ENCODE measurements at regions not wholly inside any gene's neighbourhood (a gene's known extent, or its start where the extent isn't known, plus 50 kb on each side); places are given as distances from the start of the nearest gene placed in this dataset.
A peak's percentile ranks its signal among the peaks of the same experiment; 100 is the strongest.

DNA sequence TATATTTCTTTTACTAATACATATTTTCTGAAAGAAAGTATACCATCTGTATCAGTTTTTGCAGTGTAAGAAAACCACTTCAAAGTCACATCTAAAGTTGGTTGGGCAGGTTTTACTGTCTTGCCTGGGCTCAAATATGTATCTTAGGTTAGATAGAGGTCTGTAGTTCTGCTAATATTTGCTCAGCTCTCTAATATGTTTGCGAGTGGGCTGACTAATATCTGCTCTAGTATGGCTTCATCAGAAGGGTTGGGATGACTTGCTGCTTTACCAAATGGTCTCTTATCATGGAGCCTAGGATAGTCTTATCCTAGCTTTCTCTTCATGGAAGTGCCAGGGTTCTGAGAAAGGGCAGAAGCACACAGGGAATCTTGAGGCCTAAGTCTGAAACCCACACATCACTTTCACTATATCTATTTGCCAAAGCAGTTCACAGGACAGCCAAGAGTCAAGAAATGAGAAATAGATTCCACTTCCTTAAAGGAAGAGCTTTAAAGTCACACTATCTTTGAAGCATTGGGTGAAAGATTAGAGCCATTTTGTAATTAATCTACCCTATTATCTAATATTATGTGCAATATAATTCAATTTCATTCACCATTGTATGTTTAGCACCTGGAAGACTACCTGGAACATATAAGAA, 610.0 kb downstream of the KCNJ3 start:
- no peak for DNase-seq (ENCODE audit: extremely low spot score)
- CTCF ChIA-PET: no interaction called here
- POLR2A ChIA-PET: no interaction called here
- no peak for TF ChIP-seq LEF1 (IDR thresholded peaks at IDR 0.05; ENCODE audit: borderline replicate concordance)
- TF ChIP-seq L3MBTL2 (conservative IDR thresholded peaks at IDR 0.05): no peak
- no peak for TF ChIP-seq HDGF (IDR thresholded peaks at IDR 0.05; ENCODE audit: borderline replicate concordance)
- no peak for TF ChIP-seq FOXK2 (IDR thresholded peaks at IDR 0.05)
- no peak for TF ChIP-seq FOXA1 (IDR thresholded peaks at IDR 0.05)
- no peak for TF ChIP-seq NFRKB (IDR thresholded peaks at IDR 0.05)
- TF ChIP-seq SP1 (IDR thresholded peaks at IDR 0.05): no peak
- no peak for TF ChIP-seq CTBP1 (IDR thresholded peaks at IDR 0.05; ENCODE audit: borderline replicate concordance)
- no peak for TF ChIP-seq FOXM1 (IDR thresholded peaks at IDR 0.05; ENCODE audit: borderline replicate concordance)

DNA sequence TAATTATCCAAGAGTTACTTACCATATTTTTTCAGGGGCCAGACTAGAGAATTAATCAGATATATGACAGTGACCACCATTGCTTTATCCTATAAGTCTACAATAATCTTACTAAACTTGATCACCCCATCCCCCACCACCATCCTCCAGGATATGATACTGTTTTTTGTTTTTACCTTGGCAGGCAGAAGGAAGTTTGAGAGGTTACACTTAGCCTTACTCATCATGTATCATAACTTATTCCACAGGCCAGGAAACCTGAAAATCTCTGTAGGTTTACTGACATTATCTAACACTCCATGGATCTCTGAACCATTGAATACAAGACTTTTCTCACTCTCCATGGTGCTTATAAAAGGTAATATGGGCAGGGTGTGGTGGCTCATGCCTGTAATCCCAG, 602.7 kb downstream of the KCNJ3 start:
- no peak for DNase-seq (ENCODE audit: extremely low spot score)
- CTCF ChIA-PET: no interaction called here
- POLR2A ChIA-PET: no interaction called here
- TF ChIP-seq ELF4 (IDR thresholded peaks at IDR 0.05) (no peak), LEF1 (IDR thresholded peaks at IDR 0.05; ENCODE audit: borderline replicate concordance) (no peak), ARNT (IDR thresholded peaks at IDR 0.05) (no peak), TARDBP (IDR thresholded peaks at IDR 0.05) (no peak), NFRKB (IDR thresholded peaks at IDR 0.05) (no peak), SP1 (IDR thresholded peaks at IDR 0.05) (no peak), L3MBTL2 (conservative IDR thresholded peaks at IDR 0.05) (no peak), FOXM1 (IDR thresholded peaks at IDR 0.05; ENCODE audit: borderline replicate concordance) (no peak), BHLHE40 (IDR thresholded peaks at IDR 0.05; ENCODE audit: borderline replicate concordance) (no peak), FOXA1 (IDR thresholded peaks at IDR 0.05) (no peak), FOXK2 (IDR thresholded peaks at IDR 0.05) (no peak), SUZ12 (IDR thresholded peaks at IDR 0.05) (no peak), CTBP1 (IDR thresholded peaks at IDR 0.05; ENCODE audit: borderline replicate concordance) (no peak), ZNF384 (IDR thresholded peaks at IDR 0.05) (no peak), HDGF (IDR thresholded peaks at IDR 0.05; ENCODE audit: borderline replicate concordance) (no peak)
- TF ChIP-seq, protein P1, sequence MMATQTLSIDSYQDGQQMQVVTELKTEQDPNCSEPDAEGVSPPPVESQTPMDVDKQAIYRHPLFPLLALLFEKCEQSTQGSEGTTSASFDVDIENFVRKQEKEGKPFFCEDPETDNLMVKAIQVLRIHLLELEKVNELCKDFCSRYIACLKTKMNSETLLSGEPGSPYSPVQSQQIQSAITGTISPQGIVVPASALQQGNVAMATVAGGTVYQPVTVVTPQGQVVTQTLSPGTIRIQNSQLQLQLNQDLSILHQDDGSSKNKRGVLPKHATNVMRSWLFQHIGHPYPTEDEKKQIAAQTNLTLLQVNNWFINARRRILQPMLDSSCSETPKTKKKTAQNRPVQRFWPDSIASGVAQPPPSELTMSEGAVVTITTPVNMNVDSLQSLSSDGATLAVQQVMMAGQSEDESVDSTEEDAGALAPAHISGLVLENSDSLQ (IDR thresholded peaks at IDR 0.05): no peak

DNA sequence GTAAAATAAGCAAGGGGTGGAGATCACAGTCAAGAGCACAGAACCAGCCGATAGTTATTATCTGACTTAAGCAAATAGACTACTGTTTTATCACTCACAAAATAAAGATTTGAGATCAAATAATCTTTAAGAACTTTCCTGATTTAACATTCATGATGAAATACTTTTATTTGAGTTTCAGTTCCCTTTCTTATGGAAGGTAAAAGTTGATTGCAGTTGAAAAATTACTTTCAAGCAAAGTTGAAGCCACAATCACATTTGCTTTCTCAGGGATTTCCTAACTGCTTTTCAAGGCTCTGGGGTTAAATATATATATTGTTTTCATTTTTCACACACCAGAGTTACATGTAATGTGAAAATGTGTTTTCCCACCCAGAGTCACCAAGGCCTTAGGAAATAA, 599.5 kb downstream of the KCNJ3 start:
- DNase-seq (ENCODE audit: extremely low spot score): no peak
- CTCF ChIA-PET: no interaction called here
- POLR2A ChIA-PET: no interaction called here
- TF ChIP-seq TARDBP (IDR thresholded peaks at IDR 0.05): no peak
- TF ChIP-seq CTBP1 (IDR thresholded peaks at IDR 0.05; ENCODE audit: borderline replicate concordance): no peak
- TF ChIP-seq FOXM1 (IDR thresholded peaks at IDR 0.05; ENCODE audit: borderline replicate concordance): no peak
- no peak for TF ChIP-seq ZNF384 (IDR thresholded peaks at IDR 0.05)
- no peak for TF ChIP-seq ARNT (IDR thresholded peaks at IDR 0.05)
- no peak for TF ChIP-seq FOXK2 (IDR thresholded peaks at IDR 0.05)

DNA sequence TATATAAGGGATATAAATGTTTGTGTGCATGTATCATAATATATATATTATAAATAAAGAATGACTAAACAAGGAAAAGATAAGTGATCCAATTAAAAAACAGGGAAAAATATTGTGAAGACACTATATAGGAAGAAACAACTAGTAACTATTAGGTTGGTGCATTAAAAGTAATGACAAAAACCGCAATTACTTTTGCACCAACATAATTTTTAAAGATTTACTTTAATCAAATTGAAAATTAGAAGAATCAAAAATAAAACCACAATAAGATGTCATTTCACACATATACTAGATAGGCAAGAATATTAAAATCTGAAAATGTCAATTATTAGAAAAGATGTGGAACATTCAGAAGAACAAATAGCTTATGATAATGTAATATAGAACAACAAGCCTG, 595.9 kb downstream of the KCNJ3 start:
- CTCF ChIA-PET: no interaction called here
- POLR2A ChIA-PET: no interaction called here
- TF ChIP-seq ELF4 (IDR thresholded peaks at IDR 0.05) (peak; percentile 70), LEF1 (IDR thresholded peaks at IDR 0.05; ENCODE audit: borderline replicate concordance) (no peak)
- no peak for DNase-seq (ENCODE audit: extremely low spot score)

DNA sequence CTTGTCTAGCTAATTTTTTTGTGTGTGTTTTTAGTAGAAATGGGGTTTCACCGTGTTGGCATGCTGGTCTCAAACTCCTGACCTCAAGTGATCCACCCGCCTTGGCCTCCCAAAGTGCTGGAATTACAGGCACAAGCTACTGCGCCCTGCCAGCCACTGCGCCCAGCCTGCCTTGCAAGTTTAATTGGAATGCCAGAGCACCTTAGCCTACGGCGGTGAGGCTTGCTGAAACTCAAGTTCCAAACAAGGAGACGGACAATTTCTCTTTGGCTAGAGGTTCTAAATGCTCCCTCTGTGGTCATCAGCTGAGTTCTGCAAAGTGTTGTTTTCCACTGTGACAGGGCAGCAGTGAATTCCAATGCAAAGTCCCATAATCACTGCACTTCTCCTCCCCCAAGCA, 583.4 kb downstream of the KCNJ3 start:
- DNase-seq (ENCODE audit: extremely low spot score): no peak
- ChIA-PET CTCF (no interaction called here), POLR2A (no interaction called here)
- TF ChIP-seq ELF4 (IDR thresholded peaks at IDR 0.05): no peak
- no peak for TF ChIP-seq FOXM1 (IDR thresholded peaks at IDR 0.05; ENCODE audit: borderline replicate concordance)
- no peak for TF ChIP-seq FOXK2 (IDR thresholded peaks at IDR 0.05)
- no peak for TF ChIP-seq HDGF (IDR thresholded peaks at IDR 0.05; ENCODE audit: borderline replicate concordance)
- TF ChIP-seq TARDBP (IDR thresholded peaks at IDR 0.05): no peak
- TF ChIP-seq SUZ12 (IDR thresholded peaks at IDR 0.05): no peak
- no peak for TF ChIP-seq FOXA1 (IDR thresholded peaks at IDR 0.05)

DNA sequence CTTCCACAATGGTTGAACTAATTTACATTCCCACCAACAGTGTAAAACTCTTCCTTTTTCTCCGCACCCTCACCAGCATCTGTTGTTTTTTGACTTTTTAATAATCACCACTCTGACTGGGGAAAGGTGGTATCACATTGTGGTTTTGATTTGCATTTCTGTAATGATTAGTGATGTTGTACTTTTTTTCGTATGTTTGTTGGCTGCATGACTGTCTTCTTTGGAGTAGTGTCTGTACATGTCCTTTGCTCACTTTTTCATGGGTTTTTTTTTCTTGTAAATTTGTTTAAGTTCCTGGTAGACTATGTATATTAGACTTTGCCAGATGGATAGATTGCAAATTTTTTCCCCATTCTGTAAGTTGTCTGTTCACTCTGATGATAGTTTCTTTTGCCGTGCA, 574.8 kb downstream of the KCNJ3 start:
- CTCF ChIA-PET: no interaction called here
- POLR2A ChIA-PET: no interaction called here
- TF ChIP-seq FOXM1 (IDR thresholded peaks at IDR 0.05; ENCODE audit: borderline replicate concordance) (no peak), TARDBP (IDR thresholded peaks at IDR 0.05) (no peak), BHLHE40 (IDR thresholded peaks at IDR 0.05; ENCODE audit: borderline replicate concordance) (no peak)
- DNase-seq (ENCODE audit: extremely low spot score): no peak

DNA sequence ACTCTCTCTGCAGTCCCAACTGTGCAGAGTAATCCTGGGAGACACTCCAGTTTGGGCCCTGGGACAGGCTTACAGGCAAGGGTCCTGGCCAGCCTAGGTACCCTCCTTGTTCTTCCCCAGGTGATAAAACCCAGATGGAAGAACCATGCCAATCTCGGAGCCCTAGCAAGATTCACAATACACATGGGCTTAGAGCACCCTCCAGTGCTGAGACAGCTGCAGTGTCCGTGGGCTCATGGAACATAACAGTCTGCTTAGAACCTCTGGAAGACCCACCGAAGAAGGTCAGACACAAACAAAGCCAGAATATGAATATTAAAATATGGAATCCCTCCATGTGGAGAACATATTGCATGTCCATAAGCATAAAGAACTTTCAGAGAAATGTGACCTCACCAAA, 568.1 kb downstream of the KCNJ3 start:
- TF ChIP-seq ARNT (IDR thresholded peaks at IDR 0.05) (no peak), FOXM1 (IDR thresholded peaks at IDR 0.05; ENCODE audit: borderline replicate concordance) (no peak), BHLHE40 (IDR thresholded peaks at IDR 0.05; ENCODE audit: borderline replicate concordance) (no peak), NFRKB (IDR thresholded peaks at IDR 0.05) (no peak), LEF1 (IDR thresholded peaks at IDR 0.05; ENCODE audit: borderline replicate concordance) (no peak), L3MBTL2 (conservative IDR thresholded peaks at IDR 0.05) (no peak)
- TF ChIP-seq, protein P1 (IDR thresholded peaks at IDR 0.05): no peak
- ChIA-PET POLR2A (no interaction called here), CTCF (no interaction called here)
- peak; percentile 37 for DNase-seq (ENCODE audit: extremely low spot score)

DNA sequence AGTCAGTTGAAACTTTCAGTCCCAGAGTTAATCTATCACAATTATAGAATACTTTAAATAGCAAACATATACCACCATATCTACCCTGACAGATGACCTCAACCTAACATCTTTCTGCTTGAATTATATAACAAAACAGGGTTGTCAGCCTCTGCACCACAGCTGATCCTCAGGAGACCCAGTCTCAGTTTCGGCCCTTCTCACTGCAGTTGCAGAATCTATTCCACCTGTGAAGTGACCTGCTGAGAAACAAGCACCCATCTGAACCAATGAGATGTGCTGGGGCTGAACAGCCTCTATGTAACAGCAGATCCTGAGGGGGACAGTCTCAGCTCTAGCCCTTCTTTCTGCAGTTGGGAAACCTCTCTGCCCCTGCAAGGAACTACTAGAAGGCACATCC, 567.6 kb downstream of the KCNJ3 start:
- ChIA-PET POLR2A (no interaction called here), CTCF (no interaction called here)
- TF ChIP-seq L3MBTL2 (conservative IDR thresholded peaks at IDR 0.05) (no peak), BHLHE40 (IDR thresholded peaks at IDR 0.05; ENCODE audit: borderline replicate concordance) (no peak), FOXA1 (IDR thresholded peaks at IDR 0.05) (no peak), ELF4 (IDR thresholded peaks at IDR 0.05) (no peak), LEF1 (IDR thresholded peaks at IDR 0.05; ENCODE audit: borderline replicate concordance) (no peak), CTBP1 (IDR thresholded peaks at IDR 0.05; ENCODE audit: borderline replicate concordance) (no peak), ARNT (IDR thresholded peaks at IDR 0.05) (no peak), FOXM1 (IDR thresholded peaks at IDR 0.05; ENCODE audit: borderline replicate concordance) (no peak), SP1 (IDR thresholded peaks at IDR 0.05) (no peak), HDGF (IDR thresholded peaks at IDR 0.05; ENCODE audit: borderline replicate concordance) (no peak), FOXK2 (IDR thresholded peaks at IDR 0.05) (no peak), ZNF384 (IDR thresholded peaks at IDR 0.05) (no peak), SUZ12 (IDR thresholded peaks at IDR 0.05) (no peak), TARDBP (IDR thresholded peaks at IDR 0.05) (no peak)
- TF ChIP-seq, protein P1 (IDR thresholded peaks at IDR 0.05): no peak
- no peak for DNase-seq (ENCODE audit: extremely low spot score)
